ENCODE measurements at regions not wholly inside any gene's neighbourhood (a gene's known extent, or its start where the extent isn't known, plus 50 kb on each side); places are given as distances from the start of the nearest gene placed in this dataset.

GRCh38 chr2:185127412-185127811 is 529.1 kb downstream of the ZNF804A start:
- TF ChIP-seq TAF1 (IDR thresholded peaks at IDR 0.05; ENCODE audit: borderline replicate concordance, low read depth, low read length) (no peak), POLR2AphosphoS5 (IDR thresholded peaks at IDR 0.05; ENCODE audit: low read depth, low read length) (no peak)

All from GM12892 (cell line).